PC-3 (cell line): ENCODE measurements at regions not wholly inside any gene's neighbourhood (a gene's known extent, or its start where the extent isn't known, plus 50 kb on each side); places are given as distances from the start of the nearest gene placed in this dataset.

ENCODE experiments used
- CTCF ChIP-seq: fragments of 300-600 bp; sonication (generic); conservative IDR thresholded peaks from 2 replicates; pipeline ENCODE4 v1.5.1; 2017; ENCODE audit warnings: antibody characterized with exemption, low read depth, mild to moderate bottlenecking, low read length
- EZH2 ChIP-seq: fragments of 300-600 bp; sonication (generic); IDR thresholded peaks from one replicate; pipeline ENCODE4 v1.6.1; 2017; ENCODE audit warnings: antibody characterized with exemption, mild to moderate bottlenecking, low read length; ENCODE audit not compliant: unreplicated experiment
- EZH2phosphoT487 ChIP-seq: fragments of 300-600 bp; sonication (generic); IDR thresholded peaks from 2 replicates; pipeline ENCODE4 v1.6.1; 2018; ENCODE audit warnings: mild to moderate bottlenecking, antibody characterized with exemption, low read length, borderline replicate concordance

DNA sequence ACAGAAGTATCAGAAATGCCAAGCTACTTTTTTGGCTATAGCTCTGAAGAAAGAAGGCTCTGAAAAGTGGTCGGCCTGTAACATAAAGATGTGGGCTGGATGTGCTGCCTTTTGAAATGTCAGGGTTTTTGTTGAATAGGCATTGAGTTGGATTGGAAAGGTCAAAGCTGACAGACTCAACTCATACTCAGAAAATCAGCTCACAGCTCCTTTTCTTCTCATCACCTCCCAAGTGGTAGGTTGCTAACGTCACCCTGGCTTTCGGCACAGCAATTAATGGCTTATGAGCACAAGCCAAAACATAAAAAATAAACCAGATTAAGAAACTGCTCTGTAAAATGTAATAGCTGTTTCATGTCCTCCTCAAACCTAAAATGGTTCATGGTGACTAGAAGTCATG lies 68.3 kb downstream of the KCNF1 start:
- TF ChIP-seq CTCF = no peak
- no peak for TF ChIP-seq EZH2
- no peak for TF ChIP-seq EZH2phosphoT487
